ENCODE measurements at regions not wholly inside any gene's neighbourhood (a gene's known extent, or its start where the extent isn't known, plus 50 kb on each side); places are given as distances from the start of the nearest gene placed in this dataset.

GRCh38 chr13:76512721-76513145, 373.5 kb downstream of the KCTD12 start:
- 90% methylated on average over 1 of the region's 1 CpG for WGBS
- no peak for DNase-seq (ENCODE audit: low read depth in 6 of 9, low spot score in 9 of 9)
- Histone ChIP-seq H3K4me3 (ENCODE audit: low read length in 2 of 2) (no peak overlapping the region), H3K9me3 (ENCODE audit: control insufficient read depth in 2 of 2, insufficient read depth in 1 of 2, low read length in 1 of 2) (no peaks in the 10 kb centered on the region), H3K36me3 (ENCODE audit: control insufficient read depth in 2 of 2, insufficient read depth in 2 of 2, low read length in 1 of 2) (no peaks in the 10 kb centered on the region), H3K27ac (ENCODE audit: low read depth in 1 of 2, low read length in 1 of 2) (no peak overlapping the region), H3K4me1 (ENCODE audit: control insufficient read depth in 2 of 2, insufficient read depth in 2 of 2, low read length in 2 of 2) (no peaks in the 10 kb centered on the region), H3K27me3 (ENCODE audit: control insufficient read depth in 2 of 2, insufficient read depth in 1 of 2, low read length in 1 of 2) (no peaks in the 10 kb centered on the region)

- no peak overlapping the region for H3K4me3 ChIP-seq (ENCODE audit: low read length in 2 of 2)
- DNase-seq (ENCODE audit: low read depth in 6 of 9, low spot score in 9 of 9), result no peak
- no peaks in the 10 kb centered on the region for H3K27me3 ChIP-seq (ENCODE audit: control insufficient read depth in 2 of 2, insufficient read depth in 1 of 2, low read length in 1 of 2)
- H3K36me3 ChIP-seq (ENCODE audit: control insufficient read depth in 2 of 2, insufficient read depth in 2 of 2, low read length in 1 of 2), result no peaks in the 10 kb centered on the region
- peaks cover 0 to 10% of the 10 kb centered on the region in 2 donors for H3K4me1 ChIP-seq (ENCODE audit: control insufficient read depth in 2 of 2, insufficient read depth in 2 of 2, low read length in 2 of 2)
- 88% methylated on average over 3 of the region's 3 CpGs for WGBS
- H3K9me3 ChIP-seq (ENCODE audit: control insufficient read depth in 2 of 2, insufficient read depth in 1 of 2, low read length in 1 of 2), result no peaks in the 10 kb centered on the region
- no peak overlapping the region for H3K27ac ChIP-seq (ENCODE audit: low read depth in 1 of 2, low read length in 1 of 2)
Observed at GRCh38 chr13:76505437-76505836, 380.8 kb downstream of the KCTD12 start.

GRCh38 chr13:76503766-76504165, 382.4 kb downstream of the KCTD12 start:
- no peaks in the 10 kb centered on the region for H3K36me3 ChIP-seq (ENCODE audit: control insufficient read depth in 2 of 2, insufficient read depth in 2 of 2, low read length in 1 of 2)
- WGBS, result 29% methylated on average over 5 of the region's 5 CpGs
- peak overlapping the region in 1 of 2 donors; percentile 81 for H3K27ac ChIP-seq (ENCODE audit: low read depth in 1 of 2, low read length in 1 of 2)
- H3K4me1 ChIP-seq (ENCODE audit: control insufficient read depth in 2 of 2, insufficient read depth in 2 of 2, low read length in 2 of 2), result peaks cover 0 to 10% of the 10 kb centered on the region in 2 donors
- DNase-seq (ENCODE audit: low read depth in 6 of 9, low spot score in 9 of 9), result peak; percentile 23 to 83 (median 40)
- no peaks in the 10 kb centered on the region for H3K27me3 ChIP-seq (ENCODE audit: control insufficient read depth in 2 of 2, insufficient read depth in 1 of 2, low read length in 1 of 2)
- H3K4me3 ChIP-seq (ENCODE audit: low read length in 2 of 2), result no peak overlapping the region
- no peaks in the 10 kb centered on the region for H3K9me3 ChIP-seq (ENCODE audit: control insufficient read depth in 2 of 2, insufficient read depth in 1 of 2, low read length in 1 of 2)

- H3K4me1 ChIP-seq (ENCODE audit: control insufficient read depth in 2 of 2, insufficient read depth in 2 of 2, low read length in 2 of 2), result peaks cover 0 to 10% of the 10 kb centered on the region in 2 donors
- 80% methylated on average over 1 of the region's 1 CpG for WGBS
- no peaks in the 10 kb centered on the region for H3K9me3 ChIP-seq (ENCODE audit: control insufficient read depth in 2 of 2, insufficient read depth in 1 of 2, low read length in 1 of 2)
- H3K27ac ChIP-seq (ENCODE audit: low read depth in 1 of 2, low read length in 1 of 2), result peak overlapping the region in 1 of 2 donors; percentile 81
- H3K27me3 ChIP-seq (ENCODE audit: control insufficient read depth in 2 of 2, insufficient read depth in 1 of 2, low read length in 1 of 2), result no peaks in the 10 kb centered on the region
- H3K4me3 ChIP-seq (ENCODE audit: low read length in 2 of 2), result no peak overlapping the region
- peak in 6 of 9 donors; percentile 2 to 65 (median 22) for DNase-seq (ENCODE audit: low read depth in 6 of 9, low spot score in 9 of 9)
- H3K36me3 ChIP-seq (ENCODE audit: control insufficient read depth in 2 of 2, insufficient read depth in 2 of 2, low read length in 1 of 2), result no peaks in the 10 kb centered on the region
Observed at GRCh38 chr13:76503291-76503690, 382.9 kb downstream of the KCTD12 start.

- 92% methylated on average over 3 of the region's 3 CpGs for WGBS
- H3K4me3 ChIP-seq (ENCODE audit: low read length in 2 of 2), result no peak overlapping the region
- no peak overlapping the region for H3K27ac ChIP-seq (ENCODE audit: low read depth in 1 of 2, low read length in 1 of 2)
- no peaks in the 10 kb centered on the region for H3K27me3 ChIP-seq (ENCODE audit: control insufficient read depth in 2 of 2, insufficient read depth in 1 of 2, low read length in 1 of 2)
- no peak for DNase-seq (ENCODE audit: low read depth in 6 of 9, low spot score in 9 of 9)
- no peaks in the 10 kb centered on the region for H3K36me3 ChIP-seq (ENCODE audit: control insufficient read depth in 2 of 2, insufficient read depth in 2 of 2, low read length in 1 of 2)
- no peaks in the 10 kb centered on the region for H3K9me3 ChIP-seq (ENCODE audit: control insufficient read depth in 2 of 2, insufficient read depth in 1 of 2, low read length in 1 of 2)
- H3K4me1 ChIP-seq (ENCODE audit: control insufficient read depth in 2 of 2, insufficient read depth in 2 of 2, low read length in 2 of 2), result peaks cover 0 to 10% of the 10 kb centered on the region in 2 donors
Observed at GRCh38 chr13:76500894-76501293, 385.3 kb downstream of the KCTD12 start.

GRCh38 chr13:76499891-76500290, 386.3 kb downstream of the KCTD12 start:
- Histone ChIP-seq H3K27me3 (ENCODE audit: control insufficient read depth in 2 of 2, insufficient read depth in 1 of 2, low read length in 1 of 2) (no peaks in the 10 kb centered on the region), H3K4me1 (ENCODE audit: control insufficient read depth in 2 of 2, insufficient read depth in 2 of 2, low read length in 2 of 2) (peaks cover 0 to 10% of the 10 kb centered on the region in 2 donors), H3K4me3 (ENCODE audit: low read length in 2 of 2) (no peak overlapping the region), H3K36me3 (ENCODE audit: control insufficient read depth in 2 of 2, insufficient read depth in 2 of 2, low read length in 1 of 2) (no peaks in the 10 kb centered on the region), H3K27ac (ENCODE audit: low read depth in 1 of 2, low read length in 1 of 2) (no peak overlapping the region), H3K9me3 (ENCODE audit: control insufficient read depth in 2 of 2, insufficient read depth in 1 of 2, low read length in 1 of 2) (no peaks in the 10 kb centered on the region)
- WGBS, result 98% methylated on average over 1 of the region's 1 CpG
- DNase-seq (ENCODE audit: low read depth in 6 of 9, low spot score in 9 of 9), result no peak

- Histone ChIP-seq H3K36me3 (ENCODE audit: control insufficient read depth in 2 of 2, insufficient read depth in 2 of 2, low read length in 1 of 2) (no peaks in the 10 kb centered on the region), H3K4me1 (ENCODE audit: control insufficient read depth in 2 of 2, insufficient read depth in 2 of 2, low read length in 2 of 2) (no peaks in the 10 kb centered on the region), H3K9me3 (ENCODE audit: control insufficient read depth in 2 of 2, insufficient read depth in 1 of 2, low read length in 1 of 2) (no peaks in the 10 kb centered on the region), H3K4me3 (ENCODE audit: low read length in 2 of 2) (no peak overlapping the region), H3K27me3 (ENCODE audit: control insufficient read depth in 2 of 2, insufficient read depth in 1 of 2, low read length in 1 of 2) (no peaks in the 10 kb centered on the region), H3K27ac (ENCODE audit: low read depth in 1 of 2, low read length in 1 of 2) (no peak overlapping the region)
- DNase-seq (ENCODE audit: low read depth in 6 of 9, low spot score in 9 of 9), result no peak
- WGBS, result 89% methylated on average over 1 of the region's 1 CpG
Observed at GRCh38 chr13:76489274-76489673, 396.9 kb downstream of the KCTD12 start.

GRCh38 chr13:76481738-76482137, 404.5 kb downstream of the KCTD12 start:
- no peaks in the 10 kb centered on the region for H3K36me3 ChIP-seq (ENCODE audit: control insufficient read depth in 2 of 2, insufficient read depth in 2 of 2, low read length in 1 of 2)
- H3K4me1 ChIP-seq (ENCODE audit: control insufficient read depth in 2 of 2, insufficient read depth in 2 of 2, low read length in 2 of 2), result no peaks in the 10 kb centered on the region
- H3K27ac ChIP-seq (ENCODE audit: low read depth in 1 of 2, low read length in 1 of 2), result no peak overlapping the region
- no peak overlapping the region for H3K4me3 ChIP-seq (ENCODE audit: low read length in 2 of 2)
- H3K27me3 ChIP-seq (ENCODE audit: control insufficient read depth in 2 of 2, insufficient read depth in 1 of 2, low read length in 1 of 2), result no peaks in the 10 kb centered on the region
- no peaks in the 10 kb centered on the region for H3K9me3 ChIP-seq (ENCODE audit: control insufficient read depth in 2 of 2, insufficient read depth in 1 of 2, low read length in 1 of 2)
- WGBS, result 69% methylated on average over 2 of the region's 2 CpGs
- no peak for DNase-seq (ENCODE audit: low read depth in 6 of 9, low spot score in 9 of 9)

- H3K27ac ChIP-seq (ENCODE audit: low read depth in 1 of 2, low read length in 1 of 2), result no peak overlapping the region
- 96% methylated on average over 2 of the region's 2 CpGs for WGBS
- no peak for DNase-seq (ENCODE audit: low read depth in 6 of 9, low spot score in 9 of 9)
- H3K27me3 ChIP-seq (ENCODE audit: control insufficient read depth in 2 of 2, insufficient read depth in 1 of 2, low read length in 1 of 2), result no peaks in the 10 kb centered on the region
- no peak overlapping the region for H3K4me3 ChIP-seq (ENCODE audit: low read length in 2 of 2)
- H3K9me3 ChIP-seq (ENCODE audit: control insufficient read depth in 2 of 2, insufficient read depth in 1 of 2, low read length in 1 of 2), result no peaks in the 10 kb centered on the region
- H3K4me1 ChIP-seq (ENCODE audit: control insufficient read depth in 2 of 2, insufficient read depth in 2 of 2, low read length in 2 of 2), result no peaks in the 10 kb centered on the region
- H3K36me3 ChIP-seq (ENCODE audit: control insufficient read depth in 2 of 2, insufficient read depth in 2 of 2, low read length in 1 of 2), result no peaks in the 10 kb centered on the region
Observed at GRCh38 chr13:76474966-76475365, 411.2 kb downstream of the KCTD12 start.

GRCh38 chr13:76474356-76474755, 411.8 kb downstream of the KCTD12 start:
- no peaks in the 10 kb centered on the region for H3K9me3 ChIP-seq (ENCODE audit: control insufficient read depth in 2 of 2, insufficient read depth in 1 of 2, low read length in 1 of 2)
- no peak overlapping the region for H3K27ac ChIP-seq (ENCODE audit: low read depth in 1 of 2, low read length in 1 of 2)
- H3K27me3 ChIP-seq (ENCODE audit: control insufficient read depth in 2 of 2, insufficient read depth in 1 of 2, low read length in 1 of 2), result no peaks in the 10 kb centered on the region
- no peak for DNase-seq (ENCODE audit: low read depth in 6 of 9, low spot score in 9 of 9)
- H3K4me3 ChIP-seq (ENCODE audit: low read length in 2 of 2), result no peak overlapping the region
- H3K4me1 ChIP-seq (ENCODE audit: control insufficient read depth in 2 of 2, insufficient read depth in 2 of 2, low read length in 2 of 2), result no peaks in the 10 kb centered on the region
- WGBS, result 95% methylated on average over 1 of the region's 1 CpG
- no peaks in the 10 kb centered on the region for H3K36me3 ChIP-seq (ENCODE audit: control insufficient read depth in 2 of 2, insufficient read depth in 2 of 2, low read length in 1 of 2)

Measured in thymus (tissue), 11 donors.